SU-DHL-6 (cell line): ENCODE measurements at regions not wholly inside any gene's neighbourhood (a gene's known extent, or its start where the extent isn't known, plus 50 kb on each side); places are given as distances from the start of the nearest gene placed in this dataset.

Experiments
- H2AFZ ChIP-seq: fragments of 200-600 bp; sonication (generic); 2 replicates; pipeline ENCODE4 v1.6.1; 2014; ENCODE audit warnings: low read depth, mild to moderate bottlenecking, moderate library complexity, mixed read lengths, antibody characterized with exemption, low read length; ENCODE audit not compliant: severe bottlenecking
- H3F3A ChIP-seq: fragments of 200-600 bp; shearing (Covaris generic); 2 replicates; pipeline ENCODE4 v1.6.0; 2016; ENCODE audit warnings: antibody characterized with exemption, mild to moderate bottlenecking; ENCODE audit not compliant: insufficient read depth
- H3K27ac ChIP-seq: fragments of 200-600 bp; sonication (generic); 2 replicates; pipeline ENCODE4 v1.5.1; 2016; ENCODE audit warnings: low read depth, mild to moderate bottlenecking, low read length, moderate library complexity, mixed read lengths
- H3K27me3 ChIP-seq: fragments of 200-600 bp; sonication (generic), shearing (Covaris generic); 2 replicates; pipeline ENCODE4 v1.6.0; 2014; ENCODE audit warnings: mild to moderate bottlenecking, low read length
- H3K36me3 ChIP-seq: fragments of 200-600 bp; sonication (generic); 2 replicates; pipeline ENCODE4 v1.6.1; 2014; ENCODE audit warnings: mild to moderate bottlenecking, low read length, mixed read lengths
- H3K4me2 ChIP-seq: fragments of 300-600, 200-600 bp; shearing (Covaris generic), sonication (generic); 2 replicates; pipeline ENCODE4 v1.6.0; 2014; ENCODE audit warnings: low read length, low read depth, mild to moderate bottlenecking; ENCODE audit not compliant: poor library complexity, severe bottlenecking
- H3K4me3 ChIP-seq: fragments of 200-600 bp; sonication (generic); 2 replicates; pipeline ENCODE4 v1.5.1; 2014; ENCODE audit warnings: antibody characterized with exemption, low read length, mild to moderate bottlenecking, mixed read lengths; ENCODE audit not compliant: insufficient read depth, poor library complexity, severe bottlenecking
- H3K79me2 ChIP-seq: fragments of 200-600 bp; sonication (generic); 2 replicates; pipeline ENCODE4 v1.6.1; 2014; ENCODE audit warnings: mild to moderate bottlenecking, low read length, moderate library complexity; ENCODE audit not compliant: insufficient read depth
- H3K9ac ChIP-seq: fragments of 200-600 bp; sonication (generic); 2 replicates; pipeline ENCODE4 v1.7.0; 2014; ENCODE audit warnings: mild to moderate bottlenecking, low read length
- H3K9me2 ChIP-seq: fragments of 200-600 bp; sonication (generic); replicated peaks from 2 replicates; pipeline ENCODE4 v1.6.1; 2014; ENCODE audit warnings: low read length; ENCODE audit not compliant: insufficient read depth
- H3K9me3 ChIP-seq: fragments of 200-600 bp; sonication (generic); 2 replicates; pipeline ENCODE4 v1.6.1; 2014; ENCODE audit warnings: low read length, mixed read lengths; ENCODE audit not compliant: insufficient read depth
- H4K20me1 ChIP-seq: fragments of 200-600 bp; sonication (generic); 2 replicates; pipeline ENCODE4 v1.6.1; 2014; ENCODE audit warnings: low read depth, mild to moderate bottlenecking, antibody characterized with exemption, low read length, moderate library complexity, mixed read lengths
- EZH2phosphoT487 ChIP-seq: fragments of 200-600 bp; sonication (generic), shearing (Covaris generic); conservative IDR thresholded peaks from 2 replicates; pipeline ENCODE4 v1.6.1; 2018; ENCODE audit warnings: mild to moderate bottlenecking, antibody characterized with exemption, low read length, moderate library complexity, mixed read lengths
- TF ChIP-seq, protein P1 (sequence below): fragments of 200-600 bp; sonication (generic); IDR thresholded peaks from one replicate; pipeline ENCODE4 v1.5.1; 2017; ENCODE audit warnings: antibody characterized with exemption, mild to moderate bottlenecking, low read length, moderate library complexity; ENCODE audit not compliant: insufficient read depth, poor library complexity, severe bottlenecking

DNA sequence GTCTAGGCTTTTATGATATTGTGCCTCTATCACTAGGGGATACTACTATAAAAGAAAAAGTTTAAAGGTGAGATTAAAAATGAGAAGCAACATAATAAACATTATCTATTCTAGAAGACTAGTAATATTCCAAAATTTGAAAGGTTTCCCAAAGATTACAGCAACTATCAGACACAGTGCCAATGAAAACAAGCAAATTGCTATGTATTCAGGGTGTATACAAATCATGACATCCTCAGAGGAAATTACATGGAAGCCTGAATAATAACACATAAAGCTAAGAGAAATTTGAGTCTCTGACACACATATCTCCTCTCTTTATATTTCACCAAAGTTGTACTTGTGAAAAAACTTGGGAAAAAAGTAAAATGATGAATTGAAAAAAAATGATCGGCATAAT, 327.0 kb downstream of the SEC23A start:
- no peaks in the 10 kb centered on the region for H3F3A ChIP-seq
- no peaks in the 10 kb centered on the region for H3K9me3 ChIP-seq
- H3K27me3 ChIP-seq = no peaks in the 10 kb centered on the region
- no peak overlapping the region for H3K4me2 ChIP-seq
- no peak overlapping the region for H3K27ac ChIP-seq
- H3K79me2 ChIP-seq = no peaks in the 10 kb centered on the region
- no peak overlapping the region for H3K4me3 ChIP-seq
- H4K20me1 ChIP-seq = no peaks in the 10 kb centered on the region
- no peak for TF ChIP-seq EZH2phosphoT487
- TF ChIP-seq, protein P1, sequence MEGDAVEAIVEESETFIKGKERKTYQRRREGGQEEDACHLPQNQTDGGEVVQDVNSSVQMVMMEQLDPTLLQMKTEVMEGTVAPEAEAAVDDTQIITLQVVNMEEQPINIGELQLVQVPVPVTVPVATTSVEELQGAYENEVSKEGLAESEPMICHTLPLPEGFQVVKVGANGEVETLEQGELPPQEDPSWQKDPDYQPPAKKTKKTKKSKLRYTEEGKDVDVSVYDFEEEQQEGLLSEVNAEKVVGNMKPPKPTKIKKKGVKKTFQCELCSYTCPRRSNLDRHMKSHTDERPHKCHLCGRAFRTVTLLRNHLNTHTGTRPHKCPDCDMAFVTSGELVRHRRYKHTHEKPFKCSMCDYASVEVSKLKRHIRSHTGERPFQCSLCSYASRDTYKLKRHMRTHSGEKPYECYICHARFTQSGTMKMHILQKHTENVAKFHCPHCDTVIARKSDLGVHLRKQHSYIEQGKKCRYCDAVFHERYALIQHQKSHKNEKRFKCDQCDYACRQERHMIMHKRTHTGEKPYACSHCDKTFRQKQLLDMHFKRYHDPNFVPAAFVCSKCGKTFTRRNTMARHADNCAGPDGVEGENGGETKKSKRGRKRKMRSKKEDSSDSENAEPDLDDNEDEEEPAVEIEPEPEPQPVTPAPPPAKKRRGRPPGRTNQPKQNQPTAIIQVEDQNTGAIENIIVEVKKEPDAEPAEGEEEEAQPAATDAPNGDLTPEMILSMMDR = no peak
- H3K36me3 ChIP-seq = no peaks in the 10 kb centered on the region
- H3K9ac ChIP-seq = no peak overlapping the region
- no peaks in the 10 kb centered on the region for H3K9me2 ChIP-seq
- H2AFZ ChIP-seq = no peak overlapping the region

DNA sequence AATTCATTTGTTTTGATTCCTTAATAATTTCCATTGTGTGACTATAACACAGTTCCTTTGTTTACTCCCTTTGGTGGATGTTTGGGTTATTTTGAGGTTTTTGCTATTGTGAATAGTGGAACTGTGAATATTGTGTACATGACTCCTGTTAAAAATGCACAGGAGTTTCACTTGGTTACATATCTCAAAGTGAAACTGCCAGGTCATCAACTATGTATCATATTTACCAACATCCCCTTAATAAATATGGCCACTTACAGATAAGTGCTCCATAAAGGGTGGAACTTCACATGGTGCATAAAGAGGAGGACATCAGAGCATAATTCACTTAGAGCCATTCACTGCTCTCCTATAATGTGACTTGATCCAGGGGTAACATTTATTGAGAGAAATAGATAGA, 328.9 kb downstream of the SEC23A start:
- Histone ChIP-seq H3K79me2 (no peaks in the 10 kb centered on the region), H3F3A (no peaks in the 10 kb centered on the region), H3K27ac (no peak overlapping the region), H3K4me2 (no peak overlapping the region), H2AFZ (no peak overlapping the region), H3K9ac (no peak overlapping the region), H3K36me3 (no peaks in the 10 kb centered on the region), H3K27me3 (no peaks in the 10 kb centered on the region), H4K20me1 (no peaks in the 10 kb centered on the region), H3K9me2 (no peaks in the 10 kb centered on the region), H3K4me3 (no peak overlapping the region), H3K9me3 (no peaks in the 10 kb centered on the region)
- TF ChIP-seq, protein P1 = no peak
- no peak for TF ChIP-seq EZH2phosphoT487

DNA sequence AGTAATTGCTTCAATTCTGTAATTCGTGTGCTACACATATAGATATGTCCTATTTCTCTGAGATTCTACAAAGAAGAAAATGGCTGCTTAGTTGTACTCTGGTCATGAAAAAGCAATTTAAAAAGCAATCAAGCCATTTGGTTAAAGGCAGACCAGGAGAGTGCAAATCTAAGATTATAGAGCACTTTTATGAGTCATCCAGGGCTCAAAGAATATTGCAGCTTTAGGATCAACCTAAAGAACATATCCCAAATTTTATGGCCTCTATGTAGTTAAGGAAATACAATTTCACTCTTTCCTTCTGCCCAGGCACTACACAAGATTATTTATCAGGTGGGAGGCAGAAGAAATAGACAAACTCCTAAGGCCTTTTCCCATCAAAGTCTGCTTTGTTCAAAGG, 332.8 kb downstream of the SEC23A start:
- no peaks in the 10 kb centered on the region for H3K9me3 ChIP-seq
- no peak overlapping the region for H3K4me2 ChIP-seq
- no peaks in the 10 kb centered on the region for H3K36me3 ChIP-seq
- H3F3A ChIP-seq = no peaks in the 10 kb centered on the region
- H3K9ac ChIP-seq = no peak overlapping the region
- no peak overlapping the region for H3K4me3 ChIP-seq
- H4K20me1 ChIP-seq = no peaks in the 10 kb centered on the region
- H3K79me2 ChIP-seq = no peaks in the 10 kb centered on the region
- H2AFZ ChIP-seq = no peak overlapping the region
- no peaks in the 10 kb centered on the region for H3K27me3 ChIP-seq
- H3K27ac ChIP-seq = no peak overlapping the region
- no peaks in the 10 kb centered on the region for H3K9me2 ChIP-seq
- TF ChIP-seq, protein P1 = no peak
- TF ChIP-seq EZH2phosphoT487 = no peak
